ENCODE measurements at regions not wholly inside any gene's neighbourhood (a gene's known extent, or its start where the extent isn't known, plus 50 kb on each side); places are given as distances from the start of the nearest gene placed in this dataset.

- no peak for DNase-seq
These were observed 68.4 kb upstream of the CTDP1 start for GRCh38 chr18:79611040-79611681.

- no peak for DNase-seq
These were observed 67.1 kb upstream of the CTDP1 start for GRCh38 chr18:79612291-79613108.

- no peak for DNase-seq
These were observed 66.2 kb upstream of the CTDP1 start for GRCh38 chr18:79613186-79613931.

DNA sequence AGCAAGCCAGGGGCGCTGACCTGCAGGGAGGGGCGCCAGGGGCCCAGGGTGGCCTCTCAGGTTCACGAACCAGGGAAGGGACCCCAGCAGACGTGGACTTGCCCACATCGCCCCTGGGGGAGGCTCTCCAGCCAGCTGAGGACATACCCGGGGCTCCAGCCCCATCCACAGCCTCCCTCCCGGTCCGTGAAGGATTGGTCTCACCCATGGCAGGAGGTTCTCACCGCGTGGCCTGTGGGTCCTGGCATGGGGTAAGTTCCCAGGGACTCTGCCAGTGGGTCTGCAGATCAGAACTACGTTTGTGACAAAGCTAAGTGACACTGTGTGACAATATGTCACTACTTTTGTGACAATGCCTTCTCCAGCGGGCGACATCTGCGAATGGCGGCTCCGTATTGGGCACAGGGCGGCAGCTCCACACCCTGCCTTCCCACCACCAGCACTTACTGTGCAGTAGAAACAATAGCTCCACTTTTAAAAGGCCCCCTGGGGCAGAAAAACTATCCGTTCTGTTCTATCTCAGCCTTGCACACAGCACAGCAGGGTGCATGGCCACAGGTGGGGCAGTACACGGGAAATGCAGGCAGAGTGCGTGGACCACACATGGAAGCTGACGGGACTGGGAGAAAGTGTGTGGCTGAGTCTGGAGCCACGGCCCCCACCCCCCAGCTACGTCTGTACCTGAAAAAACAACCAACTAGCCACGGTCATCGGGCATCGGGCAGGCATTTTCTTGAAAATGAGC, 65.2 kb upstream of the CTDP1 start:
- DNase-seq: no peak

GRCh38 chr18:79615091-79615490, 64.5 kb upstream of the CTDP1 start:
- DNase-seq: no peak

GRCh38 chr18:79615586-79615985, 64.0 kb upstream of the CTDP1 start:
- no peak for DNase-seq

- no peak for DNase-seq
These were observed 62.7 kb upstream of the CTDP1 start for GRCh38 chr18:79616651-79617510.

- DNase-seq: no peak
These were observed 61.8 kb upstream of the CTDP1 start for GRCh38 chr18:79617511-79618500.

DNA sequence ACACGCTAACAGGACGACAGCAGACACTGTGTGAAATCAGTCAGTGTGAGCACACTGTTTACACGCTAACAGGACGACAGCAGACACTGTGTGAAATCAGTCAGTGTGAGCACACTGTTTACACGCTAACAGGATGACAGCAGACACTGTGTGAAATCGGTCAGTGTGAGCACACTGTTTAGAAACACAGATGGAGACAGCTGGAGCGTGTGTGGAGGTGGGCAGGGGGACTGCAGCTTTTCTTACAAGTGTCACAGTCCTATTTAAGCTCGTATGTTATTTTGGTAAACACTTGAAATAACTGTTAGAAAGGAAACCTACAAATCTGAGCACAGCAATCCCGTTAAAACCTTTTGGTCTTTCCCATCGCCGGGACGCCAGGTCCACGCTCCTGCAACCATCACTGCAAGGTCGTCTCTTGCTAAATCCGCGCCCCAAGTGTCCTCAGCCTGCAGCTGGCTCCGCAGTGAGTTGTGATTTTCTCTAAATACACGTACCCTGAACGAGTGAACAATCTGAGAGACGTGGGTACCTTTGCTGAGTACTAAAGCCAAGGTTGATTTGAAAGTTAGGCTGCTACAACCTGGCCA, 58.9 kb upstream of the CTDP1 start:
- no peak for DNase-seq

- DNase-seq: no peak
These were observed 58.1 kb upstream of the CTDP1 start for GRCh38 chr18:79621501-79621900.

GRCh38 chr18:79622004-79622403, 57.6 kb upstream of the CTDP1 start:
- no peak for DNase-seq

DNA sequence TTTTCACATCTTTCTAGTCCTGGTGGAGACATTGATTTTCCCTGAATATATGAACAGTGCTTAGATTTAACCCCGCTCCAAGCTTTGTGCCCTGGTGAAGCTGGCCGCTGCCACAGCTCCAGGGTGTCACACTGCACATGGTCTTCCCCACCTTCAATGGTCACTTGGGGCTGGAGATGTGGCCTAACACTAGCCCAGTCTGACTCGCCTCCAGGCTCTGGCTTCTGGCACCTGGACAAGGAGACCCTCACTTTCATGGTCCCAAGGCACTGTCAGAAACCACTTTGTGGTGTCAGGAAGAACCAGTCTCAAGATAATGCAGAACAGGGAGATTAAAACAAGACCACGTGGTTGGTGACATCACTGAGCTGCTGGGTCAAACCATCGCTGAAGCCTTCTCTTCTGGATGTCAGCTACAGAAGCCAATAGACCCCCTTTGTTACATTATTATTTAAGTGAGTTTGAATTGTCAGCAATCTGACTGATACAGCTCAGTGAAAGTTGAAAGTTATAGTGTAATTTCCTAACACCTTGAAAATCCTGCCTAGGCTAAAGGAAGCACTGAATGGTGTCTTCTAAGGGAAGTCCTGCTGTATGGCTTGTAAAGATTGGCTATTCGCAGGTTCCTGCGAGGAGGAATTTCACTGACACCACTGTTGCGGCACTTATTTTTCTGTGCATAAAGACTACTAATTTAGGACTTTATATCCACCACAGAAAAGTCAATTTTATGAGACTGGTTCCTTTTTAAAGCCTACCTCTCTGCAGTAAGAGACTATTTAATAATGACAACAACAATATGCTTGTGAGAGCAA, 55.0 kb upstream of the CTDP1 start:
- DNase-seq: no peak

GRCh38 chr18:79625195-79625923, 54.2 kb upstream of the CTDP1 start:
- peak; percentile 30 for DNase-seq

GRCh38 chr18:79625924-79626561, 53.6 kb upstream of the CTDP1 start:
- DNase-seq: no peak

DNA sequence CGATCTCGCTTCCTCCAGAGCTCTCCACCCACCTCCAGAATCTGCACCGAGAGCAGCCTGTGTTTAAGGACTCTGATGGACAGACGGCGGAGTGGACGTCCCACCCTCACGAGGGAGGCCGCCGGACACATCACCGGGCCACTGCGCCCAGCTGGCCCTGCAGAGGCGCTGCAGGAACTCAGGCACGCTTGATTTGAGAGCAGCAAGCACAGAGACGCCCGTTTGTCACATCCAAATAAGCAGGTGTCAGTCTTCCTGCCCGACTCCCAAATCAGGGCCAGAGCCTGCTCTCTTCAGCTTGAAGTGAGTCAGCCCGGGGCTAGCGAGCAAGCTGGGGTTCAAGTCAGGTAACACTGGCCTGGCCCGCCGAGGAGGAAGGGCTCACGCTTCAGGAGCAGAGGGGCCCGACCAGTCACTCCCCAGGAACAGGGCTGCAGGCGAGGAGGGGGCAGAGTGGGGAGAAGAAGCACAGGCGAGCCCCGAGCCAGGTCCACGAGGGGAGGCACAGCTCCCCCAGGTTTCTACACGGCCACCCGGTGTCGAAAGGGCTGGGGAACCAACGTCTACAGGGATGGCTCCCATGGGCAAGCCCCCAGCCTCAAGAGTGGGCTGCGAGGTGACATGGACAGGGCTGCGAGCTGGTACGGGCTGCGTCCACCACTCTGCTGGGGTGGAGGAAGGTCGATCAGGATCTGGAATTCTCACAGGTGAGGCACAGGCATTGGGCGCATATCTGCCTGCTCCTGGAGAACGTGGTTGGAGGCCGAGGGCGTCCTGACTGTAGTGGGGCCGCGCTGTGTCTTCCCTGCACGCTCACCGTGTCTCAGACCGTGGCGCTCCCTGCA, 52.5 kb upstream of the CTDP1 start:
- DNase-seq: no peak

DNA sequence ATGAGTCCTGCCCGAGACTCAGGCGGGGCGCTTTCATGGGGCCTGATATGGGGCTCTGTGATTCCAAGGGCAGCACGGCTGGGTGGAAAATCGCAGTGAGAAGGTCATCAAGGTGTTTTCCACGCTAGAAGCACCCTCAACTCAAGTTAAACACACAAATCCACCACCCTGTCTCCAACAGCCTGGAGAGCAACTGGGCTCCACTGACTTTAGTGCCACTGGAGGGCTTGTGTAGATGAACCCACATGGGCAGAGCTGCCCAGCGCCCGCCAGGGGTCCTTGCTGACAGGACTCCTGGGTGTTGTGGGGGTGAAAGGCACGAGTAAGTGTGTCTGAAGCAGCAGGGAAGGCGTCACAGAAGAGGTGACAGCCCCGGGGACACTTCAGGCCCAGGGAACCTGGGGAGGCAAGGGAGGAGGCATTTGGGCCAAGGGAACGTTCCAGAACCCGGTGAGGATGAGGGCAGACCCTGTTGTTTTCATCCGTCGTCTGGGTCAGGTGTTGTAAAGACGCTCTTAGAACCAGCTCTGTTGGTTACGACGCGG, 51.8 kb upstream of the CTDP1 start:
- DNase-seq: no peak
